Endothelial cell of umbilical vein (primary cell): ENCODE measurements at regions not wholly inside any gene's neighbourhood (a gene's known extent, or its start where the extent isn't known, plus 50 kb on each side); places are given as distances from the start of the nearest gene placed in this dataset.

ENCODE experiments used
- BruUV-seq: library from RNA; stranded (reverse); fragments of 400-500 nt; replicated peaks from 2 replicates; lab custom pipeline; 2021; lab: Mats Ljungman, UMichigan
- CTCF ChIA-PET: fragments of 300-600, 350-600 bp; sonication (Branson Sonifier 250); formaldehyde crosslinking; loops from one replicate; lab custom pipeline; 2021; ENCODE audit warnings: antibody characterized with exemption, inconsistent platforms; lab: Charles Lee
- POLR2A ChIA-PET: fragments of 300-600, 350-600 bp; sonication (Branson Sonifier 250); formaldehyde crosslinking; loops from one replicate; lab custom pipeline; 2021; ENCODE audit warnings: antibody characterized with exemption, inconsistent platforms; lab: Charles Lee
- DNase-seq: peaks from one replicate; pipeline ENCODE4 v3.0.0-alpha.2; 2011; ENCODE audit warnings: low read depth, low spot score
- FAIRE-seq: peaks from 2 replicates; lab custom pipeline; 2011; peaks lifted over from hg19 to GRCh38; lab: Jason Lieb, UNC
- H2AFZ ChIP-seq: 2 replicates; pipeline ENCODE4 v1.6.0; 2012; ENCODE audit warnings: low read depth, low read length, control low read depth, inconsistent platforms
- H3K27ac ChIP-seq: 2 replicates; pipeline ENCODE4 v1.5.1; 2011; ENCODE audit warnings: low read depth, mild to moderate bottlenecking, control low read depth, low read length, moderate library complexity; ENCODE audit not compliant: insufficient read depth
- H3K27me3 ChIP-seq, 2 experiments: 2 replicates each; pipeline versions ENCODE4 v1.6.0 to v1.6.1; 2011; ENCODE audit warnings: low read length in 2 of 2, mixed read lengths in 1 of 2; ENCODE audit not compliant: control insufficient read depth in 2 of 2, insufficient read depth in 2 of 2
- H3K36me3 ChIP-seq, 2 experiments: 2 replicates in 1 of 2; 3 replicates in 1 of 2; pipeline ENCODE4 v1.5.1; 2011; ENCODE audit warnings: low read length in 2 of 2, mild to moderate bottlenecking in 1 of 2, moderate library complexity in 1 of 2; ENCODE audit not compliant: control insufficient read depth in 2 of 2, insufficient read depth in 2 of 2; ENCODE audit errors: extremely low read depth in 1 of 2
- H3K4me1 ChIP-seq: 3 replicates; pipeline ENCODE4 v1.5.1; 2011; ENCODE audit warnings: mild to moderate bottlenecking, low read length; ENCODE audit not compliant: control insufficient read depth, insufficient read depth; ENCODE audit errors: extremely low read depth
- H3K4me2 ChIP-seq: 2 replicates; pipeline ENCODE4 v1.6.1; 2011; ENCODE audit warnings: low read length, control low read depth, mixed read lengths; ENCODE audit not compliant: insufficient read depth
- H3K4me3 ChIP-seq, 3 experiments: fragments of 200-600 bp in 1 of 3; sonication (generic), shearing (Covaris generic) in 1 of 3; replicated peaks in 1 of 3; 2 replicates each; pipeline ENCODE4 v1.5.1; 2011 to 2016; ENCODE audit warnings: control low read depth in 3 of 3, low read length in 3 of 3, mild to moderate bottlenecking in 2 of 3, inconsistent platforms in 1 of 3, low read depth in 1 of 3, moderate library complexity in 1 of 3; ENCODE audit not compliant: insufficient read depth in 1 of 3
- H3K79me2 ChIP-seq: 2 replicates; pipeline ENCODE4 v1.6.0; 2012; ENCODE audit warnings: low read length, inconsistent platforms; ENCODE audit not compliant: control insufficient read depth, insufficient read depth
- H3K9ac ChIP-seq: replicated peaks from 2 replicates; pipeline ENCODE3; 2011; ENCODE audit warnings: low read length, control low read depth; ENCODE audit not compliant: insufficient read depth; ENCODE audit errors: extremely low read depth
- H3K9me1 ChIP-seq: replicated peaks from 3 replicates; pipeline ENCODE4 v1.6.0; 2011; ENCODE audit warnings: mild to moderate bottlenecking, low read length; ENCODE audit not compliant: control insufficient read depth, insufficient read depth; ENCODE audit errors: extremely low read depth
- H3K9me3 ChIP-seq: replicated peaks from 2 replicates; pipeline ENCODE4 v1.5.1; 2012; ENCODE audit warnings: low read length, inconsistent platforms; ENCODE audit not compliant: control insufficient read depth, insufficient read depth
- H4K20me1 ChIP-seq: replicated peaks from 2 replicates; pipeline ENCODE3; 2011; ENCODE audit warnings: mild to moderate bottlenecking, low read length; ENCODE audit not compliant: control insufficient read depth, insufficient read depth; ENCODE audit errors: extremely low read depth
- CTCF ChIP-seq, 2 donors: IDR thresholded peaks; 1 replicate in 1 of 2; 2 replicates in 1 of 2; pipeline ENCODE4 v1.5.1; 2011; ENCODE audit warnings: low read length in 2 of 2, mild to moderate bottlenecking in 2 of 2, moderate library complexity in 2 of 2, control low read depth in 1 of 2, inconsistent platforms in 1 of 2, low read depth in 1 of 2; ENCODE audit not compliant: insufficient read depth in 1 of 2; ENCODE audit errors: extremely low read depth in 1 of 2
- EZH2 ChIP-seq: IDR thresholded peaks from 2 replicates; pipeline ENCODE4 v1.6.1; 2012; ENCODE audit warnings: borderline replicate concordance, low read depth, mild to moderate bottlenecking, moderate library complexity, low read length, inconsistent platforms; ENCODE audit not compliant: severe bottlenecking
- FOS ChIP-seq: IDR thresholded peaks from 2 replicates; pipeline ENCODE4 v1.6.1; 2011; ENCODE audit warnings: mild to moderate bottlenecking, low read length, moderate library complexity, borderline replicate concordance; ENCODE audit not compliant: insufficient read depth
- GATA2 ChIP-seq: IDR thresholded peaks from 2 replicates; pipeline ENCODE4 v1.7.0; 2011; ENCODE audit warnings: low read depth, mild to moderate bottlenecking, moderate library complexity, mixed read lengths, low read length; ENCODE audit not compliant: insufficient read length, insufficient read depth
- JUN ChIP-seq: IDR thresholded peaks from 2 replicates; pipeline ENCODE4 v1.6.1; 2011; ENCODE audit warnings: borderline replicate concordance, low read depth; ENCODE audit not compliant: insufficient read length, insufficient read depth
- MAX ChIP-seq: IDR thresholded peaks from 2 replicates; pipeline ENCODE4 v1.6.1; 2011; ENCODE audit not compliant: insufficient read depth, insufficient read length
- MYC ChIP-seq: IDR thresholded peaks from one replicate; pipeline ENCODE4 v1.6.1; 2011; ENCODE audit warnings: mild to moderate bottlenecking, low read depth, low read length
- POLR2A ChIP-seq: IDR thresholded peaks from 2 replicates; pipeline ENCODE4 v1.6.1; 2012; ENCODE audit warnings: low read depth, mild to moderate bottlenecking, control low read depth, low read length
- POLR2AphosphoS5 ChIP-seq: IDR thresholded peaks from 2 replicates; pipeline ENCODE4 v1.6.1; 2012; ENCODE audit warnings: low read depth, mild to moderate bottlenecking, control low read depth, low read length, moderate library complexity; ENCODE audit not compliant: insufficient read depth
- dilution Hi-C: fragments of 300-500 bp; cut with MboI; formaldehyde crosslinking; loops from one replicate; pipeline ENCODE4 v1.15.0; 2019; ENCODE audit warnings: low sequenced_read_pairs; ENCODE audit not compliant: extremely low pct_ligation_motif_present
- intact Hi-C: fragments of 100-400 bp; cut with micrococcal nuclease; formaldehyde crosslinking; loops from one replicate; pipeline ENCODE4 v1.10.0; 2022

- FAIRE-seq, result no peak
- no peaks in the 10 kb centered on the region for H3K79me2 ChIP-seq
- TF ChIP-seq JUN (no peak), FOS (no peak)
- intact Hi-C loops (no loop called here), dilution Hi-C loops (no loop called here)
- H2AFZ ChIP-seq, result no peak overlapping the region
- no peak overlapping the region for H3K9ac ChIP-seq
- DNase-seq, result no peak
- no peaks in the 10 kb centered on the region for H4K20me1 ChIP-seq
- no peaks in the 10 kb centered on the region for H3K4me1 ChIP-seq
- H3K9me3 ChIP-seq, result peaks cover 3% of the 10 kb centered on the region
- BruUV-seq, result no TSS peak
- no peaks in the 10 kb centered on the region for H3K27me3 ChIP-seq
- ChIA-PET CTCF (no interaction called here), POLR2A (no interaction called here)
- H3K36me3 ChIP-seq, result no peaks in the 10 kb centered on the region
- no peak overlapping the region for H3K4me2 ChIP-seq
- no peaks in the 10 kb centered on the region for H3K9me1 ChIP-seq
- no peak overlapping the region for H3K4me3 ChIP-seq
- H3K27ac ChIP-seq, result no peak overlapping the region
These were observed 83.8 kb downstream of the ZNF737 start for GRCh38 chr19:20481736-20482135.

GRCh38 chr19:20479483-20479882, 86.1 kb downstream of the ZNF737 start:
- Histone ChIP-seq H3K79me2 (no peaks in the 10 kb centered on the region), H3K9me3 (peaks cover 3% of the 10 kb centered on the region), H3K27ac (no peak overlapping the region), H4K20me1 (no peaks in the 10 kb centered on the region), H3K4me2 (no peak overlapping the region), H3K9me1 (no peaks in the 10 kb centered on the region), H3K4me1 (no peaks in the 10 kb centered on the region), H2AFZ (no peak overlapping the region), H3K27me3 (no peaks in the 10 kb centered on the region), H3K4me3 (no peak overlapping the region), H3K36me3 (no peaks in the 10 kb centered on the region), H3K9ac (no peak overlapping the region)
- FAIRE-seq (no peak), DNase-seq (no peak)
- TF ChIP-seq MYC (no peak), GATA2 (no peak), EZH2 (no peak), MAX (no peak), JUN (no peak), POLR2A (no peak), POLR2AphosphoS5 (no peak), FOS (no peak), CTCF (IDR thresholded peaks at IDR 0.05; ENCODE audit: extremely low read depth in 1 of 2, insufficient read depth in 1 of 2, low read depth in 1 of 2, low read length in 2 of 2) (no peak)
- CTCF ChIA-PET, result no interaction called here
- dilution Hi-C loops (no loop called here), intact Hi-C loops (no loop called here)
- POLR2A ChIA-PET, result no interaction called here
- no TSS peak for BruUV-seq
